NB4 (cell line): ENCODE measurements at regions not wholly inside any gene's neighbourhood (a gene's known extent, or its start where the extent isn't known, plus 50 kb on each side); places are given as distances from the start of the nearest gene placed in this dataset.

Source experiments
- CTCF ChIP-seq: IDR thresholded peaks from one replicate; pipeline ENCODE4 v1.5.1; 2012; ENCODE audit warnings: low read depth, low read length
- POLR2A ChIP-seq: IDR thresholded peaks from 2 replicates; pipeline ENCODE4 v1.6.1; 2011; ENCODE audit warnings: mild to moderate bottlenecking; ENCODE audit not compliant: insufficient read length; ENCODE audit errors: extremely low read depth

GRCh38 chr3:77947671-77948070, 907.8 kb downstream of the ROBO2 start:
- no peak for TF ChIP-seq POLR2A
- TF ChIP-seq CTCF, result no peak
